Adrenal gland (tissue), 9 donors: ENCODE measurements at regions not wholly inside any gene's neighbourhood (a gene's known extent, or its start where the extent isn't known, plus 50 kb on each side); places are given as distances from the start of the nearest gene placed in this dataset.
"Not testable (repeated sequence)": the region's sequence is repeated elsewhere in the genome, so short reads cannot be mapped to it uniquely, and the experiment has no call there.

Source experiments
- DNase-seq, 7 donors: peaks; one replicate each; pipeline ENCODE4 v3.0.0-alpha.2; 2019 to 2020
- H3K27ac ChIP-seq, 5 donors: fragments of 200-600 bp; sonication (generic) in 4 of 5; 1 replicate in 3 of 5; 2 replicates in 2 of 5; pipeline versions ENCODE4 v1.5.1 to v1.8.0; 2016 to 2020; ENCODE audit warnings: mild to moderate bottlenecking in 1 of 5
- H3K27me3 ChIP-seq: fragments of 200-600 bp; 2 replicates; pipeline ENCODE4 v1.8.0; 2021
- H3K36me3 ChIP-seq, 2 donors: fragments of 200-600 bp; replicated peaks in 1 of 2; 1 replicate in 1 of 2; 2 replicates in 1 of 2; pipeline versions ENCODE4 v1.5.1 to v1.8.0; 2018 to 2022
- H3K4me1 ChIP-seq, 2 donors: fragments of 200-600 bp; replicated peaks in 1 of 2; 1 replicate in 1 of 2; 2 replicates in 1 of 2; pipeline versions ENCODE4 v1.5.1 to v1.8.0; 2018 to 2021
- H3K4me3 ChIP-seq, 4 donors: fragments of 200-600 bp; sonication (generic) in 3 of 4; one replicate each; pipeline ENCODE4 v1.5.1; 2016 to 2018
- H3K9me3 ChIP-seq, 3 donors: fragments of 200-600 bp; sonication (generic) in 1 of 3; replicated peaks in 1 of 3; 1 replicate in 2 of 3; 2 replicates in 1 of 3; pipeline versions ENCODE4 v1.5.1 to v1.8.0; 2016 to 2021
- POLR2A ChIP-seq, 2 donors: fragments of 450-650 bp; IDR thresholded peaks; one replicate each; pipeline ENCODE4 v1.6.1; 2017; ENCODE audit warnings: antibody characterized with exemption in 2 of 2, mild to moderate bottlenecking in 2 of 2, moderate library complexity in 1 of 2
- WGBS, 4 donors: extraction: QIAGEN DNeasy Blood & Tissue Kit in 2 of 4; methylation state at CpG; one replicate each; pipeline versions ENCODE4 v1.1.5 to v1.1.7; 2013 to 2017; 5-methylcytosine and 5-hydroxymethylcytosine counted together
- intact Hi-C, 2 donors: fragments of 100-400 bp; cut with DNase I; formaldehyde crosslinking; loops; one replicate each; pipeline versions ENCODE4 v1.14.1 to v1.15.0; 2022 to 2023
- TF ChIP-seq, protein P1 (sequence below), 6 experiments: fragments of 450-650 bp in 4 of 6; fragments of 200-600 bp in 2 of 6; sonication (generic) in 1 of 6; IDR thresholded peaks; 1 replicate in 5 of 6; 2 replicates in 1 of 6; pipeline versions ENCODE4 v1.5.1 to v1.8.0; 2016 to 2021; ENCODE audit warnings: antibody characterized with exemption in 6 of 6, mild to moderate bottlenecking in 2 of 6, moderate library complexity in 1 of 6
- donor health status: healthy with polysubstance abuse.
- donor health status: Bipolar disorder and iron deficiency.
- donor health status: DM: yes; HTN: yes; CAD: no.
- donor health status: DM: no; HTN: no; CAD: no.
- donor health status: DM: no; HTN: no; CAD: no.

DNA sequence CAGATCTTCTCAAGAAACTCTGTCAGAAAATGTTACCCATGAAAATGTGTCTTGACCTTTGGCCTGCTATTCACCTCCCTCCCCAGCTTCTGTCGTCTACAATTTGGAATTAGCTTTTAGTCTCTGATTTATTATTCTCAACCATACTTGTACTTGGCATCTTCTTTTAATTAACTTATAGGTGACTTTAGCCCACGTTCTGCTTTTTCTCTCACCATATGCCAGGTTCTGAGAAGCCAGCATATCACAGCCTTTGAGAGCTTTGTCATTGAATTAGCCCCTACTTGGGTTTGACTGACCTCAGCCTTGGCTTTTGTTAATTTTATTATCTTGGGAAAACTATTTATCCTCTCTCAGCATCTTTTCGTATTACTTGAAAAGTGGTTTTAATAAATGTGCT is 355.9 kb downstream of the OXSM start:
- Histone ChIP-seq H3K4me1 (no peaks in the 10 kb centered on the region), H3K4me3 (no peak overlapping the region), H3K9me3 (no peaks in the 10 kb centered on the region), H3K27me3 (no peaks in the 10 kb centered on the region), H3K27ac (no peak overlapping the region), H3K36me3 (no peaks in the 10 kb centered on the region)
- TF ChIP-seq POLR2A (IDR thresholded peaks at IDR 0.05) = no peak
- TF ChIP-seq, protein P1, sequence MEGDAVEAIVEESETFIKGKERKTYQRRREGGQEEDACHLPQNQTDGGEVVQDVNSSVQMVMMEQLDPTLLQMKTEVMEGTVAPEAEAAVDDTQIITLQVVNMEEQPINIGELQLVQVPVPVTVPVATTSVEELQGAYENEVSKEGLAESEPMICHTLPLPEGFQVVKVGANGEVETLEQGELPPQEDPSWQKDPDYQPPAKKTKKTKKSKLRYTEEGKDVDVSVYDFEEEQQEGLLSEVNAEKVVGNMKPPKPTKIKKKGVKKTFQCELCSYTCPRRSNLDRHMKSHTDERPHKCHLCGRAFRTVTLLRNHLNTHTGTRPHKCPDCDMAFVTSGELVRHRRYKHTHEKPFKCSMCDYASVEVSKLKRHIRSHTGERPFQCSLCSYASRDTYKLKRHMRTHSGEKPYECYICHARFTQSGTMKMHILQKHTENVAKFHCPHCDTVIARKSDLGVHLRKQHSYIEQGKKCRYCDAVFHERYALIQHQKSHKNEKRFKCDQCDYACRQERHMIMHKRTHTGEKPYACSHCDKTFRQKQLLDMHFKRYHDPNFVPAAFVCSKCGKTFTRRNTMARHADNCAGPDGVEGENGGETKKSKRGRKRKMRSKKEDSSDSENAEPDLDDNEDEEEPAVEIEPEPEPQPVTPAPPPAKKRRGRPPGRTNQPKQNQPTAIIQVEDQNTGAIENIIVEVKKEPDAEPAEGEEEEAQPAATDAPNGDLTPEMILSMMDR (IDR thresholded peaks at IDR 0.05) = no peak
- no peak for DNase-seq
- intact Hi-C loops = no loop called here
- 42 to 51% (median 47%) methylated on average over 3 of the region's 3 CpGs for WGBS, 4 donors

GRCh38 chr3:26157428-26157827 is 367.5 kb downstream of the OXSM start:
- H3K4me3 ChIP-seq, H3K9me3 ChIP-seq: not testable (repeated sequence)
- 78 to 83% (median 81%) methylated on average over 4 of the region's 4 CpGs for WGBS, 4 donors

DNA sequence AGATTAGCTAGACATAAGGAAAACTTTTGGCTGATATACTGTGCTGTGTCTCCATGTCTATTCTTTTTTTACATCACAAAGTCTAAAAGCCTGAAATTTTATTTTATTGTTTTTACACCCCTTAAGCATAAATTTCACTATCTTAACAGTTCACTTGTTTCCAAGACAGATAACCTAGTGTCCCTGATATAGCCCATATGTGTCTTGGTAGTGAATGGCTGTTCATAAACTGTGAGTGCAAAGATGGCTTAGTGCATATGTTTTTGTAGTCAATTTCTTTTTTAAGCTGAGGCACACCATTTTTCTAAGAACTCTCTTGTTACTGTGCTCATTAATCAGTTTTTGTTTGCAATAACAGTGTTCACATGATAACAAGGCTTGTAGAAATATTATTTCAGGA is 381.1 kb downstream of the OXSM start:
- Histone ChIP-seq H3K36me3 (no peaks in the 10 kb centered on the region), H3K27me3 (no peaks in the 10 kb centered on the region), H3K4me1 (no peaks in the 10 kb centered on the region), H3K9me3 (no peaks in the 10 kb centered on the region), H3K27ac (no peak overlapping the region), H3K4me3 (no peak overlapping the region)
- no peak for TF ChIP-seq POLR2A (IDR thresholded peaks at IDR 0.05)
- TF ChIP-seq, protein P1 (IDR thresholded peaks at IDR 0.05) = no peak
- DNase-seq = no peak
- intact Hi-C loops = no loop called here

More at GRCh38 chr3:26157428-26157827, 367.5 kb downstream of the OXSM start:
- H3K36me3 ChIP-seq, H3K27me3 ChIP-seq, H3K27ac ChIP-seq, DNase-seq, intact Hi-C loops, H3K4me1 ChIP-seq: not testable (repeated sequence)

DNA sequence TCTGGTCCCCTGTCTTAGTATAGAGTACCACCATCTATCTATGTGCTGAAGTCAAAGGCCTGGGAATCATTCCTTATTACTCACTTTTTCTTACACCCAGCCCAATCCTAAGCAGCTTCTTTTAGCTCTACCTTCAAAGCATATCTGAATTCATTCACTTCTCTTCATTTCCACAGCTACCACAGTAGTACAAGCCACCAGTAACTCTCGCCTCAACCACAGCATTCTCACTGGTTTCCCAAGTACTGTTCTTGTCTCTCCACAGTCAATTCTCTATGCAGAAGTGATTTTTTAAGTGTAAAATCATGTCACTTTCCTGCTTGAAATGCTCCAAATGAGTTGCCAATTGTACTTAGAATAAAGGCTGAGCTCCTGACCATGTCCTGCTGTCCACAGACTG is 401.7 kb downstream of the OXSM start:
- Histone ChIP-seq H3K27ac (no peak overlapping the region), H3K9me3 (no peaks in the 10 kb centered on the region), H3K36me3 (no peaks in the 10 kb centered on the region), H3K27me3 (no peaks in the 10 kb centered on the region), H3K4me3 (no peak overlapping the region), H3K4me1 (no peaks in the 10 kb centered on the region)
- intact Hi-C loops = no loop called here
- 76 to 90% (median 81%) methylated on average over 1 of the region's 1 CpG for WGBS, 4 donors
- DNase-seq = no peak
- TF ChIP-seq, protein P1 (IDR thresholded peaks at IDR 0.05) = no peak
- TF ChIP-seq POLR2A (IDR thresholded peaks at IDR 0.05) = no peak

GRCh38 chr3:26193558-26193957 is 403.7 kb downstream of the OXSM start:
- Histone ChIP-seq H3K36me3 (no peaks in the 10 kb centered on the region), H3K27ac (no peak overlapping the region), H3K27me3 (no peaks in the 10 kb centered on the region), H3K9me3 (no peaks in the 10 kb centered on the region), H3K4me3 (no peak overlapping the region), H3K4me1 (no peaks in the 10 kb centered on the region)
- DNase-seq = no peak
- TF ChIP-seq, protein P1 (IDR thresholded peaks at IDR 0.05) = no peak
- TF ChIP-seq POLR2A (IDR thresholded peaks at IDR 0.05) = no peak
- WGBS, 4 donors = 34 to 58% (median 45%) methylated on average over 3 of the region's 3 CpGs
- intact Hi-C loops = no loop called here
